ENCODE measurements at regions not wholly inside any gene's neighbourhood (a gene's known extent, or its start where the extent isn't known, plus 50 kb on each side); places are given as distances from the start of the nearest gene placed in this dataset.
"Not testable (repeated sequence)": the region's sequence is repeated elsewhere in the genome, so short reads cannot be mapped to it uniquely, and the experiment has no call there.

DNA sequence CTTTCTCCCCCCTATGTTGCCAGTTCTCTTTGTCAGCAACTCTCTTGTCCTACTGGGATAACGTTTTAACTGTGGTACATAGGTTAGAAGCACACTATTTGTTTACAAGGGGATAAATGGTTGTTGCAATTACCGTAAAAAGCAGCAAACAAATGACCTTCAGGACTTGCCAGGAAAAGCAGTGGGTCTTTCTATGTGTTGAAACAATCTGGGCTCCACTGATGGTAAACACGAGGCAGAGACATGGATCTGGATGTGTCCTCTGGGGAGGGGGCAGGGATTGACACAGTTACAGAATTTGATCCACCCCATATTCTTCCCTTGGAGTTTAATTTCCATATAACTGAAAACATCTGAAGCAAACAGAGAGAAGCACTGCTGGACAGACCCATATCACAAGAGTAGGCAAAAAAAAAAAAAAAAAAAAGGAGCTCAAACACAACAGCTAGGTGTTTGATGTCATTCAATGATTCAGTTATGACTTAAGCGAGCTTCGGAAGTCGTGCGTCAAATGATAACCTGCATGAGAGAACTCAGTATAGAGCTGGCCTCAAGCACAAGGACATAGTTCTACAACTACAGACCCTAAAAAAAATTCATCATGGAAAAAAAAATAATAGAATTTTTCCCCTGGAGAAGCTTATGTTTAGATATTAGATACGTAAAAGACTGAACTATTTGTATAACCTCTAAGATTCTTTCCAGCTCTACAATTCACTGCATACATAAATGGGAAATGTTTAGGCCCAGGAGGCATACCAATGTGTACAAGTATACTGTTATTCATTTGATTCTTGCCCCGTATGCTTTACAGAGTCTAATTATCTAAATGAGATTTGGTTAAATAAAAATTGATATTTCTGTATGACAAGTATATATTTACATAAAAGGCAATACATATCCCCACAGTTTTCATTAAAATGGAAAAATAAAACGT, 127.7 kb downstream of the ALDH8A1 start:
- DNase-seq = no peak

DNA sequence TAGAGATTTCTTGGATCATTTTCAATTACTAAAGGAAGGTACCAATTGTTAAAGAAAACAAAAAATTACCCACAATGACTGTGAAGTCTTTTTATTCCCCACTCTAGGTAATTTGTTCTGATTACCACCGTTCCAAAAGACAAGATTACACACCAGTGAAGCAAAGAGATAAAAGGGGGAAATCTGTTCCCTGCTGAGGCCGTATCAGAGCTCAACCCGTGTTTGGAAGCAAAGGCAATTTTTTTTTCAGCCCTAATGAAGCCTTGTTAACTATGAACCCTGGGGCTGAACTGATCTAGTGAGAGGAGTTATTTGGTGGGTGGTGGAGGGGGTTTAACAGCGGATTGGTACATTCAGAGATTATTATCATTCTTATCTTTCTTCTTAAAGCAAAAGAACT, 128.5 kb downstream of the ALDH8A1 start:
- no peak for DNase-seq

DNA sequence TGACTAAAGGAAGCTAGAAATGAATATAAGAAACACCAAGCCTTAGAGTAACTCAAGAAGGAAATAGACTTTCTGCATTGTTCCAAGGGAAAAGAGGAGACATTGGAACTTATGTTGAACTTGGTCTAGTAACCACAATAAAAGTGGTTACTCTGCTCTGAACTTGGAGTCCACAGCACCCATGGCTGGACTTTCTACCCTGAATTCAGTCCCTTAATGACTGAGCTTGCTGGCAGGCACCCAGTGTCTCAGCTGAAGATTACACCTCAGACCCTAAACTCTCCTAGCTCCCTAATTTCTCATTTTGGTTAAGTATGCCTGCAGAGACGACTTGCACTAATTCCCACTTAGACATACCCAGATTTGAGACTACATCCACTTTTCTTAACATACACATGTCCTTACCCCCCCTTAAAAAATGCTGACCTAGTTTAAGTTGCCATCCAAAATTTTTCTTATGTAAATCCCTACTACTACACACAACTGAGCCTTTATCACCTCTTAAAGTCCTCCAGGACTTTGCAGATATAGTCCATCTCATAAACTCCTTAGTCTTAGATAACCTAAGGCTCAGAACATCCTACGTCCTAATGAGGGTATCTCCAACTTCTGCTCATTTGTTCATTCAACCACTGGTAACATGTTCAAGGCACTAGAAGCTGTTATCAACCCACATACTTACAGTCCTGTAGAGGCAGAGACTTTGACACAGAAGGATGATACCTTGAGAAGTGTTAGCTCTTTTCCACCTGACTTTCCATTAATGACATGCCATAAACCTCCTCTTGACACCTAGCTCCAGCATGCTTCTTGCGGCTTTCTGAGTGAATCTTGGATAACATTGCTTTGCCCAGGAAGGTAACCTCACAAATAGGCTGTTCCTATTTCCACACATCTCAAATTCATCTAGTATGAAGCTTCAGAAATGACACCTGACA, 129.8 kb downstream of the ALDH8A1 start:
- no peak for DNase-seq

DNA sequence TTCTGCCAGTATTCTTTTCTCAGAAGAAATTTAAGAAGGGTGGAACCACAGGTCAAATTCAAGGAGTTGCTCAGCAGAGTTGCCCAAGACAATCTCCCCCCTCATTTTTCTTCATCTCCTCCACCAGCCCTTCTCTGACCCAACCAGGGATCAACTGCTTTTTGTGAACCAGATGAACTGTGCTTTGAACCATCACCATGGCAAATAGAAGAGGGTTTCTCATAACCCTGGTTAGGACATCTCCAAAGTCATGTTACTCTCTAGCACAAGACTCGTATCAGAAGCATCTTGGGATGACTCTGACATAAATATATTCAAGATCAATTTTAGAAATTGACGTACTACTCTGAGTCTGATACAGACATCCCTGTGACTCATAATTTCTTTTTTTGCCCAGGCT, 130.7 kb downstream of the ALDH8A1 start:
- DNase-seq = no peak

DNA sequence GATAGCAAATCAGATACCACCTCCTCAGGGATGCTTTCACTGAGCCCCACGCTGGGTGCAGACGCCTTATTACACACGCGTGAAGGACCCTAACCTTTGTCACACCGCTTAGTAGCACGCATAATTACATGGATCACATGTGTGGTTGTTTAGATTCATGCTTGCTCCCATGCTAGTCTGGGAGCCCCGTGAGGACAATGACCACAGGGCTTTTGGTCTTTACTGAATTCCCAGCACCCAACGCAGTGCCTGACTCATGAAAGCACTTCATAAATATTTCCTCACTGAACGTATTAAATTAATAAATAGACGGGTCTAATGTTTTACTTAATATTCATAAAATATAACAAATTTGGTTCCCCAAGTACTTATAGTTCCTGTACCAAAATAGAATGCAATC, 132.5 kb downstream of the ALDH8A1 start:
- no peak for DNase-seq

DNA sequence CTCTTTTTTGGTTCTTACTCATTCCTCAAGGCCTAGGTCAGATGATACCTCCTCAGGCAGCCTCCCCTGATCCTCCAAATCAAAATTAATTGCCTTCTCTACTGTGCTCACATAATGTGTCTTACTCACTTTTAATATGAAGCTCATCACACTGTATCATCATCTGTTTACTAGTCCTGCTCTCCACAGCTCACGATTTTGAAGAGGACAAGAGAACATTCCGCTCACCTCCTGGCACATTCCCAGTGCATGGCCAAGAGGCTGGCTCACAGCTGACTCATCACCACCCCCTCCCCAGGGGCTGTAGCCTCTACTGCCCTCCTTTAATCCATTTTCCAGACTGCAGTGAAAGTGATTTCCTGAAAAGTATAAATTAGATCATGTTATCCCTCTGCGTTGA, 133.1 kb downstream of the ALDH8A1 start:
- DNase-seq = no peak

DNA sequence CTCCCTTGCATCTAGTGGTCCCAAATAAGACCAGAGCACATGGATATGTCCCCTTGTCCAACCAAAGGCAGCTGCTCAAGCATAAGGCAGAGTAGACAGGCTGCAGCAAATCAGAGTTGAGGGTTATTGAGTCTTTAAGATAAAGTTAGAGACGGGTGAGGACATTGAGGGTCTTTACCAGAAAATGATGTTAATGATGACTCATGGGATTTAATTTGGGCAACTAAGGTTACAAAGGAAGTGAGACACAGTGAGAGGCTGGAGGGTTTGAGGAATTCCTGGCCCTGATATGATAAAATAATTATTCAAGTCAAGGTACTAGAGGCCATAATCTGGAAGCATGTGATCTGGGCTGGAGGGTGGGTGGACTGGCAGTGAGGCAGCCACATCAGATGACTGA, 133.6 kb downstream of the ALDH8A1 start:
- no peak for DNase-seq

DNA sequence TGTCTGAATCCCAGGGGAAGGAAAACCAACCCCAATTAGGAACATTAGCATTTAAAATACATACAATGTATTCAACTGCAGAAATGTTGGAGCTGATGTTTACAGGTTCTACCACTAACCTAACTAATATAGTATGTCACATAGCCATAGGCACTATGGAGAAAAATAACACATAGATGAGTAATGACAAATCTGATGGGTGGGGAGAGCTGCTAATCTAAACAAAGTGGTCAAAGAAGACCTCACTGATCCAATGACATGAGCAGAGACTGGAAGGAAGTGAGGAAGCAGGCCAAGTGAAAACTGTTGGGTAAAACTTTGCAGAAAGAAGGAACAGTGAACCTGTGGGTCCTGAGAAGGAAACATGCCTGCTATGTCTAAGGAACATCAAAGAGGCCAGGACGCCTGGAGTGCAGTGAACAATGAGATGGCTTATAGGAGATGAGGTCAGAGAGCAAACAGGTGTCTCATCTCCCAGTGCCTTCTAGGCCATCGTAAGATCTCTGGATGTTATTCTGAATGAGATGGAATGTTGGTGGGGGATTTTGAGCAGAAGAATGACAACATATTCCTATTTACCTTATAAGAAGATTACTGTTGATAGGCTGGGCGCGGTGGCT, 135.7 kb downstream of the ALDH8A1 start:
- DNase-seq = no peak

DNA sequence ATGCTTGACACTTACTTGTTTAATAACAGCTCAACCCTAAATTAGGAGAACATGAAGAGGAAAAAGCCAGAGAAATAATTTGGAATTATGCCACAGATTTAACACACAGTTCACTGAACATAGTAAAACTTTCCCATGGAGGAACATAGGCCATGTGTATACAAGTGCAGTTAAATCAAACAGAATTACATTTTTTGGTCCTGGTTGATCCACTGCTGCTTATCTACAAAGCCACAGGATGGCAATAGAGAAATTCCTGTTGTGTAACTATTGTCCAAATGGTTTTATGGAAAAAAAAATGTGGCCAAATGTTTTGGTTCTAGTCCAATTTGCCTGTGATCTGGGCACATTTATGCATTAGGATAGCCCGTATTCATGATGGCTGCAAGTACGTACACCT, 136.8 kb downstream of the ALDH8A1 start:
- DNase-seq = no peak

DNA sequence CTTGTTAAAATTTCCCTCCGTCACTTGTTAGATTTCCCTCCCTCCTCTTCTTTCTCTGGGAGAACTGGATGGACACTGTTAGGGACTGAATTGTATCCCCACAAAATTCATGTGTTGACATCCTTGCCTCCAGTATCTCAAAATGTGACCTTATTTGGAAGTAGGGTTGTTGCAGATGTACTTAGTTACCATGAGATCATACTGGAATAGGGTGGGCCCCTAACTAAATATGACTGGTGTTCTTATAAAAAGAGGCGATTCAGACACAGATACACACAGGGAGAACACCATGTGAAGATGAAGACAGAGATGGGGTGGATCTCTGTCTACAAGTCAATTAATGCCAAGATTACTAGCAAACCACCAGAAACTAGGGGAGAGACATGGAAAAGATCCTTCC, 139.5 kb downstream of the ALDH8A1 start:
- DNase-seq = no peak

DNA sequence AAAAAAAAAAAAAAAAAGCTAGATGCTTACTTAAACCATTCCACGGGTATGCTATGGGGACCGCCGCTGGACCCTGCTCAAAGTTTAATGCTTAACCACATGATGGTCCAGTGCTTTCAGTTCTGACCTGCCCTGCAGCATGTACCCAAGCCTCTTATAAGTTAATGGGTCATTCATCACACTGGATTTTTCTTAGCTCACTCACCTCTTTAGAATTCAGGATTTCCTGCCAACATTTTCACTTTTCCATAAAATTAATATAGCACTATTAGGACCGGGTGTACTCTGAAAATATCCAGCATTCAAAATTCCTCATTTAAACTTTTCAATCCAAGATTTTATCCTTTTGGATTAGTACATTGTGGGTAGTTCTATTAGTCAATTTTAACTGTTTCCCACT, 140.8 kb downstream of the ALDH8A1 start:
- DNase-seq = no peak

DNA sequence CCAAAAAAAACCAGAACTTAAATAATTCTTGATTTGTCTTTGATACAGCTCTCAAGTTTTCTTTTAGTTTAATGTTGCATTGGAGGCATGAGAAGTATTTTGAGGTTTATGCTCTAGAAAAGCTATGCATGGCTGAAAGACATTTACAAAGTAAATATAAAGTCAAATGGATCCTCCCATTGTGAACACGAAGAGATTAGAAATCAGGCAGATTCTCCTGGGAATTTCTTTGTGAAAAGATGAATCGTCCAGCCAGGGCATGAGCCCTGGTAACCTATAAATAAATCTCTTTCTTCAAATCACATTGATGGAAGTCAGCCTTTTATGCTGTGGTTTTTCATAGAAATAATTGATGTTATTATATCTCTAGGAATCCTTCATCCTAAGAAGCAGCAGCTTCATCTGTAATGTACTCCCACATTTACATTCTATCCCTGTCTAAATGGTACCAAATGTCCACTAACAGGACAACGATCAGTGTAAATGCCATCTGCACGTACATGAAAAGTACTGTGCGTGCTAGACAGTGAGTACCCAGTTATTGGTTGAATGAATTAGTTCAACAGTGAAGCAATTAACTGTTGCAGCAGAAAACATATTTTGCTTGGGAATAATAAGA, 143.6 kb downstream of the ALDH8A1 start:
- no peak for DNase-seq

DNA sequence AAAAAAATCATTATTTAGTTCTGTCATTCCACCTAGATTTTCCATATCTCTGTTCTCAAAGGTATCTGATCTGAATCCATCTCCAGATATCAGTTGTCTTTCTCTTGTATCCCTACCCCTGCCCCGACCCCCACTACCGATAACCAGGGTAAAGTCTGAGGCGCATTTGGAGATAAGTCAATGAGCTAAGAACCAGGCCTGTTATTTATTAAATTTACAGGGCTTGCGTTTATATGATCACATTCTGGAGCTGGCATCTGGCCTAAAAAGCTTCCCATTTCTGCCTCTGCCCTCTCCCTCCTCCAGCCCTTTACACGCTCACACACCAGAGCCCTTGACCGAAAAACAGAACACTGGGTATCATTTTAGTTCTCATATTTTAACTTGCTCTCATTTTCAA, 144.7 kb downstream of the ALDH8A1 start:
- DNase-seq = no peak

DNA sequence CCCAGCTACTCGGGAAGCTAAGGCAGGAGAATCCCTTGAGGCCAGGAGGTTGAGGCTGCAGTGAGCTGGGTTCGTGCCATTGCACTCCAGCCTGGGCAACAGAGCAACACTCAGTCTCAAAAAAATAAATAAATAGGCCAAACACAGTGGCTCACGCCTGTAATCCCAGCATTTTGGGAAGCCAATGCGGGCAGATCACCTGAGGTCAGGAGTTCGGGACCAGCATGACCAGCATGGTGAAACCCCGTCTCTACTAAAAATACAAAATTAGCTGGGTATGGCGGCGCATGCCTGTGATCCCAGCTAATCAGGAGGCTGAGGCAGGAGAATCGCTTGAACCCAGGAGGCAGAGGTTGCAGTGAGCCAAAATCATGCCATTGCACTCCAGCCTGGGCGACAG, 145.6 kb downstream of the ALDH8A1 start:
- not testable (repeated sequence) for DNase-seq

DNA sequence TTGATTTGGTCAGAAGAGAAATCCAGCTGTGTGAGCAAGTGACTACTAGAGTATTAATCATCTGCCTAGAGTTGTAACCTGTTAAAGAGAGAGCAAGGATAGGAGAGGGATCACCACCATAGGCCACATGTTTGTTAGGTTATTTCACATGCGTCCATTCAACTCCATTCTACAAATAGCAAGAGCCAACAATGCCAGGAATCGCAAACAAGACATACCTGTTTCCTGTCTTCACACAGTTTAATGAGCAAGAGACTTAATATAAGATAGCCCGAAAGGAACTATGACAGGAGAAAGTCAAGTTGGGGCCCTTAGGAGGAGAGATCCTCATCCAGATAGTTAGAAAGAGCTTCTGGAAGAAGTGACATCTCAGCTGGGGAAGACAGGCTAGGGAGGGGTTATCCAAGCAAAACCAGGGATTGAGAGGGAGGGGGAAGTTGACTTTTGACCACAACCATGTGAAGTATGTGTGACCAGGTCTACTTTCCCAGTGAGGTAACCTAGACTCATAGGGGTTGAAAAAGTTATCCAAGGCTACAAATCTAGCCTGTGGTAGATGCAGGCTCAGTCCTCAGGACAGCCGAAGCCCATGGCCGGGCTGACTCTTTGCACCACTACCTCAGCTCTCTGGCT, 147.4 kb downstream of the ALDH8A1 start:
- no peak for DNase-seq

DNA sequence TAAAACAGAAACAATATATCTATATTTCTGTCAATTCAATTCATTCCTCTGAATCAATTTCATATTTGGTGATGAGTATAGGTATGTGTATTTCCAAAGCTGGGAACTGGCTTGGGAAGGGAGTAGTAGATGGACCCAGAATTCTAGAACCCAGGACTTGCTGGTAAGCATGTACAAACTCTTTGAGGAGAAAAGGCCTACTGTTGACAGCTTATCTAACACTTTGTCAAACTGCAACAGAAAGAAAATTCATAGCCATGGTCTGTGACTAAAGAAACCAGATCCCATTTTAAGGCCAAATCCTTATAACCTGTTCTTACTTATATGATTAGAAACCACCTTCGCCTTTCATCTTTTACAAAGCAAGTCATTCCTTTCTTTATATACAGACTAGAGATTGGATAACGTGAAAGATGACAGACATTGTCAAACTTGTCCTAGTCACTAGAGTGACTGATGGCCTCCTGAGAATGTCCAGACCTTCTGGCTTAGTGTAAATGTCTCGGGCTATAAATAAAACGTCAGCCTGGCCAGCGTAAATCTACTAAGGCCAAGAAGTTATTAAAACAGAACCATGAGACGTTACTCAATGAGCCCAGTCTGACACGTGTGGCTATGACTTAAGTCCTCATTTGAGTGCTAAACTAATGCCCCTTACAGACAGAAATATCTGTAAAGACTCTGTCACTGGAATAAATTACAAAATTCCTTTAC, 152.3 kb downstream of the ALDH8A1 start:
- DNase-seq = no peak

DNA sequence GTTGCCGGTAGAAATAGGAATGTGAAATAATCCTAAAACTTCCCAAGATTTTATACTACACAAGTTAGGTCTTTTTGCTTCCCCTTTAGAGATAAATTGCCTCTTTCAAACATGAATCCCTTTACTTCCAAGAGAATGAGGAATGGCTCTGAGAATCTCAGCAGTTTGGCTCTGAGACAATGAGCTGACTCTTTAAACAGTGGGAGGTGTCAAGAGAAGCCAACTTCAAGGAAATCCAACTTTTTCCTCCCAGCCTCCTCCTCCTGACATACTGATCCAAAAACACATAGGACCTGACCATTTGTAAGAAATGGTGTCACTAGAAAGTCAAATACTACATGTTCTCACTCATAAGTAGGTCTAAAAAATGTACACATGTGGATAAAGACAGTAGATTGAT, 154.2 kb downstream of the ALDH8A1 start:
- DNase-seq = no peak

DNA sequence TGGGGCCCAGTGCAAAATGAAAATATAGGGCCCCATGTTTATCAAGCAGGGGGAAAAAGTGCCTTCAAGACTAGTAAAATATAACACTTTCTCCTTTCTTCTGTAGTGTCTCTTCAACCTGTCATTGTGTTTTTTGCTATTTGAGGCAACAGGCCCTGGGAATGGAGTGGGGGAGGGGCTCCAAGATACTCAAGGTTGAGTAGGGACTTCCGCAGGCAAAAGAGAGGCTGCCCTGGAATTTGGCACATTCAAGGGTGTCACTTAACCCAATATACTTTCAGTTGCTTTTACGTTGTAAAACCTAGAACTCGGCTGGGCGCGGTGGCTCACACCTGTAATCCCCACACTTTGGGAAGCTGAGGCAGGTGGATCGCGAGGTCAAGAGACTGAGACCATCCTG, 154.9 kb downstream of the ALDH8A1 start:
- no peak for DNase-seq

DNA sequence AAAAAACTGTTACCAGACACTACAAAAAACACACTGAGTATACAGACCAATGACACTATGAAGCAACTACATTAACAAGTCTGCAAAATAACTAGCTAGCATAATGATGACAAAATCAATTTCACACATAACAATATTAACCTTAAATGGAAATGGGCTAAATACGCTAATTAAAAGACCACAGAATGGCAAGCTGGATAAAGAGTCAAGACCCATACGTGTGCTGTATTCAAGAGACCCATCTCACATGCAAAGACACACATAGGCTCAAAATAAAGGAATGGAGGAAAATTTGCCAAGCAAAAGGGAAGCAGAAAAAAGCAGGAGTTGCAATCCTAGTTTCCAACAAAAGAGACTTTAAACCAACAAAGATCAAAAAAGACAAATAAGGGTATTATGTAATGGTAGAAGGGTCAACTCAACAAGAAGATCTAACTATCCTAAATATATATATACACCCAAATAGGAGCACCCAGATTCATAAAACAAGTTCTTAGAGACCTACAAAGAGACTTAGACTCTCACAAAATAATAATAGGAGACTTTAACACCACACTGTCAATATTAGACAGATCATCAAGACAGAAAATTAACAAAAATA, 158.6 kb downstream of the ALDH8A1 start:
- not testable (repeated sequence) for DNase-seq

DNA sequence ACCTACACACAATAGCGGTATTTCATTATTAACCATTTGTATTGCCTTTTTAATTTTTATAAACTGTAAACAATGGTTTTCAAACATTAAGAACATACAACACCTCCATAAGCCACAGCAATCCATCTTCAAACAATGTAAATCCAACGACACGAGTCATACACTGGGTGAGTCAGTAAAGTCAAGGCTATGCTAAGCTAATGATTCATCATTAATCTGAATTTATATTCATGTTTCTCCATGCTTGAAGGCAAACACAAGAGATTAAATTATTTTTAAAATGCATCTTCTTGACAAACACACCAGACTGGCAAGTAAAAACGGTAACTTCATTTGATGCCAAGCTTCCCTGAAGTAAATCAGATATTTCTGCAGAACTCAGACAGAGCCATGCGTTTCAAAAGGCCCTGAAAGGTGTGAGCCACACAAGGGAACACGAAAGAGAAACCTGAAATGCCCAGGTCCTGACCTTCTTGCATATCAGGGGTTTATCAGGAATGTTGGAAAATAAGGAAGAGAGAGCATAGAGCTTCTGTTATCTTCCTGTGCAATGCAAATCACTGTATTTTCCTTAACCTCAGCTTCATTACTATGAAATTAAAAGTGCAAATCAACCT, 162.5 kb downstream of the ALDH8A1 start:
- no peak for DNase-seq

DNA sequence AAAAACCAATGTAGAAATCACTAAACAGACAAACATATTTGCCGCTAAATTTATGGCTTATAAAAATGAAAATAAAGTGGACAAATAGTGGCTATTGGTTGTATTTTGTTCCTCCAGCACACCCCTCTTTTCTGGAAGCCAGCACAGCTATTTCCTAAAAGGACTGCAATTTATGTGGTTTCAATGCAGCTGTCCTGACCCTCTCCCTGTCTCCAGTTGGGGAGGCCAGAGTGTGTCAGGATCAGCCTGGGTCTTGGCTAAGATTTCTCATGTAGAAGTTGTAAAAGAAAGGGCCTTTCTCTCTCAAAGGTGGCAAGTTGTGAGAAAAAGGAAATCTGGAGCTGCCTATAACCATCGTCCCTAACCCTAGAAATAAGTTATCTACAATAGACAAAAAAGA, 165.6 kb downstream of the ALDH8A1 start:
- no peak for DNase-seq

All from stimulated activated CD4-positive, alpha-beta T cell treated with anti-CD3 and anti-CD28 coated beads, Interleukin-4, amount 100 ng/mL, for 4 hours (primary cell).